GM23338 (cell line): ENCODE measurements at regions not wholly inside any gene's neighbourhood (a gene's known extent, or its start where the extent isn't known, plus 50 kb on each side); places are given as distances from the start of the nearest gene placed in this dataset. TPM values are rescaled to one million over a fixed set of nuclear protein-coding genes. Genes with fewer than 3 reads are reported as not detected.
"Not testable (repeated sequence)": the region's sequence is repeated elsewhere in the genome, so short reads cannot be mapped to it uniquely, and the experiment has no call there.

Source experiments
- ATAC-seq: fragments of 200-7000 bp; cut with Tn5 transposase; 3 replicates; pipeline ENCODE4 v1.9.1; 2020
- DNase-seq: peaks from one replicate; pipeline ENCODE4 v3.0.0-alpha.2; 2015; ENCODE audit warnings: low spot score
- H2AFZ ChIP-seq: fragments of 200-600 bp; sonication (generic); 2 replicates; pipeline ENCODE4 v1.8.0; 2016; ENCODE audit warnings: antibody characterized with exemption, mild to moderate bottlenecking, moderate library complexity
- H3F3A ChIP-seq: fragments of 200-600 bp; sonication (generic); replicated peaks from 2 replicates; pipeline ENCODE4 v1.8.0; 2017; ENCODE audit warnings: antibody characterized with exemption, mixed run types, low read depth
- H3K27ac ChIP-seq: fragments of 200-600 bp; sonication (generic); 2 replicates; pipeline ENCODE4 v1.6.1; 2016; ENCODE audit warnings: low read depth
- H3K27me3 ChIP-seq: fragments of 200-600 bp; sonication (generic); 2 replicates; pipeline ENCODE4 v1.8.0; 2016; ENCODE audit warnings: mild to moderate bottlenecking, mixed run types, moderate library complexity; ENCODE audit not compliant: insufficient read depth
- H3K36me3 ChIP-seq: fragments of 200-600 bp; sonication (generic); 2 replicates; pipeline ENCODE4 v1.8.0; 2016; ENCODE audit warnings: mild to moderate bottlenecking; ENCODE audit not compliant: insufficient read depth
- H3K4me1 ChIP-seq: fragments of 200-600 bp; sonication (generic); 2 replicates; pipeline ENCODE4 v1.8.0; 2016; ENCODE audit warnings: mild to moderate bottlenecking, moderate library complexity; ENCODE audit not compliant: insufficient read depth
- H3K4me2 ChIP-seq: fragments of 200-600 bp; sonication (generic); 2 replicates; pipeline ENCODE4 v1.7.1; 2017; ENCODE audit warnings: mixed run types
- H3K4me3 ChIP-seq: fragments of 200-600 bp; sonication (generic); 2 replicates; pipeline ENCODE4 v1.6.1; 2016; ENCODE audit warnings: mixed run types
- H3K79me2 ChIP-seq: fragments of 200-600 bp; sonication (generic); replicated peaks from 2 replicates; pipeline ENCODE4 v1.8.0; 2017; ENCODE audit warnings: mild to moderate bottlenecking; ENCODE audit not compliant: insufficient read depth
- H3K9me2 ChIP-seq: fragments of 200-600 bp; sonication (generic); 2 replicates; pipeline ENCODE4 v1.8.0; 2017; ENCODE audit not compliant: insufficient read depth
- H4K20me1 ChIP-seq: fragments of 200-600 bp; sonication (generic); replicated peaks from 2 replicates; pipeline ENCODE4 v1.8.0; 2017; ENCODE audit warnings: mild to moderate bottlenecking; ENCODE audit not compliant: insufficient read depth
- H3K27ac Mint-ChIP-seq: 2 replicates; pipeline ENCODE4 v1.8.0; 2020; ENCODE audit warnings: inconsistent platforms, mild to moderate bottlenecking, moderate library complexity, mixed read lengths
- H3K27me3 Mint-ChIP-seq: 3 replicates; pipeline ENCODE4 v1.8.0; 2022; ENCODE audit warnings: low read depth, mild to moderate bottlenecking, moderate library complexity, mixed read lengths, inconsistent platforms; ENCODE audit not compliant: insufficient read depth, poor library complexity
- H3K36me3 Mint-ChIP-seq: 3 replicates; pipeline ENCODE4 v1.8.0; 2021; ENCODE audit warnings: low read depth, mild to moderate bottlenecking, inconsistent platforms, moderate library complexity, mixed read lengths
- H3K4me1 Mint-ChIP-seq: 3 replicates; pipeline ENCODE4 v1.8.0; 2020; ENCODE audit warnings: mild to moderate bottlenecking, inconsistent platforms, mixed read lengths
- H3K4me3 Mint-ChIP-seq: 3 replicates; pipeline ENCODE4 v1.8.0; 2021; ENCODE audit warnings: moderate library complexity, mild to moderate bottlenecking, inconsistent platforms, mixed read lengths
- H3K9me3 Mint-ChIP-seq: 3 replicates; pipeline ENCODE4 v1.8.0; 2020; ENCODE audit warnings: moderate library complexity, mild to moderate bottlenecking, inconsistent platforms, mixed read lengths
- small RNA-seq: library from RNA; depleted of rRNA; stranded (forward); fragments of <200 nt; gene quantifications from one replicate; pipeline ENCODE3, GENCODE V24; 2014; ENCODE audit warnings: low replicate concordance

DNA sequence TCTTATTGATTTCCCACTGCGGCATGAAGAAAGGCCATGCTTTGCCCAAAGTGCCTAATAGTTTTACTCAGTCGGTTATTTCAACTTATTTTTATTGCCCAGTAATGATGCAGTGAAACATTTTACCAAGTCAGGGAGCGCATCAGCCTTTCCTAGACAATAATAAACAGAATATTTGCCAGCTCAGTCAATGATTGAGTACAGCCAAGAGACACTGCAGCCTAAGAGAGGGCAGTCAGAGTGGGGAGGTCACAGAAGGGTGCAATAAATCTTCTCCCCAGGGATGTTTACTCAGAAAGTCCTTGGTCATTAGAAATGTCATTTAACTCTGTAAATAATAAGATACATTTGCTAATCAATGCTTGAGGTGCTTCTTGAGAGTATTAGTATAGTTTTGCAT, 271.0 kb downstream of the SPATA31A7 start:
- H3K27me3 ChIP-seq, H3K4me1 Mint-ChIP-seq, H3K9me3 Mint-ChIP-seq, H3K27ac Mint-ChIP-seq, H3K9me2 ChIP-seq, H3F3A ChIP-seq, ATAC-seq, H3K36me3 ChIP-seq, H3K4me1 ChIP-seq, H3K79me2 ChIP-seq, H3K36me3 Mint-ChIP-seq, H2AFZ ChIP-seq, H3K4me2 ChIP-seq, DNase-seq, H4K20me1 ChIP-seq, H3K27me3 Mint-ChIP-seq, H3K4me3 ChIP-seq, H3K4me3 Mint-ChIP-seq, H3K27ac ChIP-seq: not testable (repeated sequence)

Small RNA genes in the stretch of these regions (small RNA-seq; reads per million reads assigned to genes)
- not detected for gene RN7SL462P
